Erythroblast (primary cell): ENCODE measurements at regions not wholly inside any gene's neighbourhood (a gene's known extent, or its start where the extent isn't known, plus 50 kb on each side); places are given as distances from the start of the nearest gene placed in this dataset.
A peak's percentile ranks its signal among the peaks of the same experiment; 100 is the strongest.

Source experiments
- DNase-seq, 2 experiments: peaks; one replicate each; lab custom pipeline; 2025; lab: John Stamatoyannopoulos, UW
- GATA1 ChIP-seq: IDR thresholded peaks from 2 replicates; pipeline ENCODE4 v1.6.1; 2011; ENCODE audit warnings: low read depth, mild to moderate bottlenecking, control low read depth, low read length, moderate library complexity
- POLR2A ChIP-seq: IDR thresholded peaks from 2 replicates; pipeline ENCODE4 v1.6.1; 2011; ENCODE audit warnings: mild to moderate bottlenecking, low read length

DNA sequence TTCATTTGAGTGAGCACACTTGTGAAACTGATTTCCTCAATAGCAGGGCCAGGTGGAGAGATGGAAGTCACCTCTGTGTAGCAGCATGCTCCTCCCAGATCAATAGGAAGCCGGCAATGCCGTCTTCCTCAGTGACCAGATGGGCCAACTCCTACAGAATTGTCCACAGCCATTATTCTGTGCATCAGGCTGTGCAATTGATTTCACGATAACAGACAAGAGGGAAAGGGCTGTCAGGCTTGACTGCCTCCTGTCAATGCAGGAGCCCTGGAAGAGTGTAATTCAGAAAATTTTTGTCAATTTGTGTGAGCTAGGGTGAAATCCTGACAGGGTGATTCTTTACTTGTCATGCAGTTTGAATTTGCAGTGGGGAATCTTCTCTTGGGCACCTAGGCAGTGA is 838.4 kb upstream of the NUDT12 start:
- no peak for TF ChIP-seq POLR2A
- TF ChIP-seq GATA1 = no peak
- DNase-seq = no peak

- no peak for DNase-seq
- TF ChIP-seq POLR2A (no peak), GATA1 (no peak)
Measured at GRCh38 chr5:104385906-104386305, 823.3 kb upstream of the NUDT12 start.

- no peak for DNase-seq
- no peak for TF ChIP-seq POLR2A
- TF ChIP-seq GATA1 = no peak
Measured at GRCh38 chr5:104375345-104375744, 812.8 kb upstream of the NUDT12 start.

DNA sequence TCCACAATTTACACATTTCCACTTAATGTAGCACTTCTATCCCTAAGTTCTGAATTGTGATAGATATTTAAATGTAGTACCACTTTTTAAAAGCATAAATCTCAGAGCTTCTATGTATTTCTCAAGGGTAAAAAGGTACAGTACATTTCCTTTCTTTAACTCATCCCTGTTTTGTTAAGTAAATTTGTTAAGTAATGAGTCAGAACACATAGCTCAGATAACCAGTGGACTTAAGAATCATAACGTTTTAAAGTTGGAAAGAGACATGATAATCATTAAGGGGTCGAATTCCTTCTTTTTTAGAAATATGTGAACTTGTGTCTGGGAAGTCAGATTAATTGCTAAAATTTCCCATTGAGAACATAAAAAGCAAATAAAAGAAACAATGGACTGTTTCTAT is 810.2 kb upstream of the NUDT12 start:
- TF ChIP-seq GATA1 (no peak), POLR2A (no peak)
- no peak for DNase-seq

GRCh38 chr5:104372376-104372775 is 809.8 kb upstream of the NUDT12 start:
- TF ChIP-seq POLR2A (no peak), GATA1 (no peak)
- no peak for DNase-seq

GRCh38 chr5:104370523-104370922 is 807.9 kb upstream of the NUDT12 start:
- DNase-seq = no peak
- no peak for TF ChIP-seq GATA1
- TF ChIP-seq POLR2A = no peak

DNA sequence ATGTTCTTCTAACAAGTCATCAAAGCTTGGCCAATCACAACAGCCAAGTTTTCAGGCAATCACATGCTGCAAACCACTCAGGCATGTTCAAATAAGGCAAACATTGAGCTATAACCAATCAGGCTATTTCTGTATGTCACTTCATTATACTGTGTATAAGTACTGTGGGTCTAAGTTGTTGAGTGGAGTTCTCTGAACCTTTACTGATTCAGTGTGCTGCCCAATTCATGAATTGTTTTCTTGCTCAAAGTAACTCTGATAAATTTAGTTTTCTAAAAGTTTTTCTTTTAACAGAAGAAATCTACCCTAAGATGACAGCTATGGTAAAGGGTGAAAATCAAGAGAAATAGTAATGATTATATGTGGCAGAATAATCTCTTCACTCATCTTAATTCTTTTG is 805.4 kb upstream of the NUDT12 start:
- no peak for TF ChIP-seq GATA1
- TF ChIP-seq POLR2A = no peak
- no peak for DNase-seq

DNA sequence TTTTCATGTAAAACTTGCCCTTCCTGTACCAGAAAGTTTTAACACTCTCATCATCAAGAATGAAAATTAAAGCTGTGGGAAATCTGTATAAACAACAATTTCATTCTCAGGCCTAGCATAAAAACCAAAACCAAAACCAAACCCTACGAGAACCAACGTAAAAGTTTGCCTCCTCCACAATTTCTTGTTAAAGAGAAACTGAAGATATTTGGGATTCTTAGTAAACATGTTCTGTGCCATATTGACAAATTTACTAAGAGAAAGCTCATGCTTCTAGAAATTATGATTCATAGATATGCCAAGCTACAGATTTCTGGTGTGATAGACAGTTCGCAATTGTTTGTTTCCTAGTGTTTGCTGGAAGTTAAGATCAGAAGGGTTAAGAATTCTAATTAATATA is 801.0 kb upstream of the NUDT12 start:
- no peak for DNase-seq
- TF ChIP-seq GATA1 (no peak), POLR2A (no peak)

- DNase-seq = no peak
- TF ChIP-seq POLR2A (no peak), GATA1 (no peak)
Measured at GRCh38 chr5:104361932-104362331, 799.3 kb upstream of the NUDT12 start.

DNA sequence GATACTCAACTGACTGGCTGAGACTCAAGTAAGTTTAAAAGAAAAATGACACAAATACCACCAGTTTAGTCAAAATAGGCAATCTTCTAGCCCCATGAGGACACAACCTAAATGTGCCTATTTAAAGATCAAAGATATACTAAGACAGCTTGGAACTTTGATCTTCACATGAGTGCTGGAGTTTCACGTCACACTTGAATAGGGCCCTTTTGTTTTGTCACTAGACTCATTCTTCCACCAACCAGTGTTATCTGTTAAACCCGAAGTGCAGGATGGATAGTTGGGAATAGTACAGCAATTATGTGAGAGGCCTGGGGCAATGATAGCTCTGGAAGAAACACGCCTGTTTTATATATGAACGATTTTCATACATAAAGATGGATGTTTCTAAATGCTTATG is 792.8 kb upstream of the NUDT12 start:
- DNase-seq = no peak
- TF ChIP-seq POLR2A (no peak), GATA1 (no peak)

DNA sequence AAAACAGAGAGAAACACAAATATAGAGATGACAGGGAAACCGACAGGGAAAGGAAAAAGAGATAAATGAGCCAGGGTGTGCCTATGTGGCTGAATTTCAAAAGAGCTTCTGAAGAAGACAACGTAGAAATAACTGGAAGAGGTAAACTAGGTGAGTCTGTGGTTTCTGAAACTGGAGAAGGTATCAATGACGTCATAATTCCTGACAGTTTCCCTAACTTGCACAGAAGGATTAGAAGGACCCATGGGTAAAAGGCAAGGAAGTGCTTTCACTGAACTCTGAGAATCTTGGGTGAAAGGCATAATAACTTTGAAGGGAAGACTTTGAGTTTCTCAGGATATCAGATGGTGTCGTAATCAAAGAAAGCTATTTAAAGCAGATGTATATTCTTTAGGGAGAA is 790.8 kb upstream of the NUDT12 start:
- no peak for DNase-seq
- TF ChIP-seq POLR2A = no peak
- TF ChIP-seq GATA1 = no peak

GRCh38 chr5:104352954-104353353 is 790.4 kb upstream of the NUDT12 start:
- DNase-seq = no peak
- no peak for TF ChIP-seq POLR2A
- TF ChIP-seq GATA1 = no peak

DNA sequence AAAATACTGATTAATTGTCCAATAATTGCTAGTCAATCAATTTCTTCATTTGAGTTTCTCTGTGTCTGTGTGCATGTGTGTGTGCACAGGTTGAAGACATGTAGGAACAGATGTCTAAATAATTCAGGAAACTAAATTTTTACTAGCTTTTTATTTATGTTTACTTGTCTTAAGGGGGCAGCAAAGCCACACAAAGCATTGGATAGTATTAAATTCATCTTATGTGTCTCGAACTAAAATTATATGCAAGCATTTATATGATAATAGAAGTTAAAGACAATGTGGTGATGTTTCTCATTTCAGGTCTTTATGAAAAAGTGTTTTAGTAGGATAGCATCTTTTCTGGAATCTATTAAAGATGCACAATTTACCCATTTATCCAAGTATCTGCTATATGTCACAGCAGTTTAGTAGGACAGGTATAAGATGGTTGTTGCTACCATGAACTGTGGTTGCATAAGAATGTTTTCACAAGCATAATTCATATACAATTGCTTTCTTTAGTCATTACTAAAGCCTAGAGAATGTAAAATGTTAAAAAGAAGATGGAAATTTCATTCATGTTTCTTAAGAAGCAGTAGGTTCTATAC is 784.6 kb upstream of the NUDT12 start:
- no peak for TF ChIP-seq GATA1
- DNase-seq = peak; percentile 2 to 12

DNA sequence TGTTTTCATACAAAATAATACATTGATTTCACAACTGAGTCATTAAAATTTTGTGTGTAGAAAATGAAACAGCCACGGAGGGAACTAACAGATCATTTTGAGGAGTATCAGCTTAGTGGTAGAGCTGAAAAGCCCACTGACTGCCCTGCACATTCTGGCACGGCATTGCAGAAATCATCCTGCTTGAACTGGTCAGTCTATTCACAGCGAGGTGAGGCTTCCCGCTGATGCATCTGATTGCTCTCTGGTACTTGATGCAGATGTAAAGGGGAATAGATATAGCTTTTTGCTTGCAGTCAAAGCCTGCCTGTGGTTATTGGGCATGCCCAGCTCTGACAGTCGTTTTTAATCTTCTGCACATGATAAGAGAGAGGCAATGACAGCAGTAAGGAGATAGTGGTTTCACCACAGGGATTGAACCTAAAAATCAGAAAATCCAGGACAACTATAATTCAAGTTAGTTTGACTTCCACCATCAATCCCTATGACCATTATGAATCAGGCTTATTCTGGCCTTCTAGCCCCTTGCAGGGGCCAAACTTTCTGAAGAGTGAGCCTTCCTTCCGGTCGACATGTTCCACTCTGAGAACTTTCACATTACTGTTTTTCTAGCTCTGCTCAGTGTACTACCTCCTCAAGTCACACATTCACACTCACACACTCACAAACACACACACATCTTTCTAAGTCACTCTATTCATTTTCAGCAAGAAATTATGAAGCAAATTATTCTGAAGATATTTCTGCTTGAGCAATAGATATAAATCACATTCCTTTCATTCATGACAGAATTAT is 782.8 kb upstream of the NUDT12 start:
- no peak for DNase-seq

DNA sequence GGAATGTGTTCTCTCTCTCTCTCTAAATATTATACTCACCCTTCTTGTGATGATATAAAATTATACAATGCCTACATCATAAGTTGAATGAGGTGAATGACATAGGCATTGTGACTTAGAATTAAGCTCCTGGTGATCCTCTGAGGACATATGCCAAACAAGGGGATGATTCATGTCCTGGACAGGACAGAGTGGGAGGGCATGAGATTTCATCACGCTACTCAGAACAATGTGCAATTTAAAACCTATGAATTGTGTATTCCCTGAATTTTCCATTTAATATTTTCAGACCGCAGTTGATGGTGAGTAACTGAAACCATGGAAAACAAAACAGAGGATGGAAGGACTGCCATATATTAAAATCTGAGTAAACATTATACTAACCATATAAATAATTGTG is 782.2 kb upstream of the NUDT12 start:
- DNase-seq = no peak
- no peak for TF ChIP-seq GATA1
- TF ChIP-seq POLR2A = no peak

More for the DNA sequence above, 782.8 kb upstream of the NUDT12 start:
- TF ChIP-seq GATA1 (no peak), POLR2A (no peak)

- no peak for DNase-seq
- TF ChIP-seq POLR2A = no peak
- no peak for TF ChIP-seq GATA1
Measured at GRCh38 chr5:104327801-104328200, 765.2 kb upstream of the NUDT12 start.
